ENCODE measurements at regions not wholly inside any gene's neighbourhood (a gene's known extent, or its start where the extent isn't known, plus 50 kb on each side); places are given as distances from the start of the nearest gene placed in this dataset.
A peak's percentile ranks its signal among the peaks of the same experiment; 100 is the strongest.
"Not testable (repeated sequence)": the region's sequence is repeated elsewhere in the genome, so short reads cannot be mapped to it uniquely, and the experiment has no call there.

DNA sequence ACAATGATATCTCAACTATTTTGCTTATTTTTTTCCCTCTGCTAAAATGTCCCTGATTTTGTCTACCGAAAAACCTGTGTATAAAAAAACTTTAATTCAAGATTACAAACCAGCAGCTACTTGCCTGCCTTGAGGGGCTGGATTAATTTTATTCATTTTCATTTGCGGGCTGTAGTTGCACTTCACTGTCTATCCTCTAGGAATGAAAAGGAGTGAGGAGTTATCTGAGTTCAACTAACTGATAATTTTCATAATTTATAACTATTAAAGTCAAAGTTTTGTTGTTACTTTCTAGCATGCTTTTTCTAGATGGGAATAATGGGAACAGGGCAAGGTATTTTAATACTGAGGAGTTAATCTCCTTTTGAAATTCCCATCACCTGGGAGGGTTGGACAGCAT, 50.3 kb upstream of the AGTPBP1 start:
- intact Hi-C loops (cut with DNase I); ATAC-seq: not testable (repeated sequence)

DNA sequence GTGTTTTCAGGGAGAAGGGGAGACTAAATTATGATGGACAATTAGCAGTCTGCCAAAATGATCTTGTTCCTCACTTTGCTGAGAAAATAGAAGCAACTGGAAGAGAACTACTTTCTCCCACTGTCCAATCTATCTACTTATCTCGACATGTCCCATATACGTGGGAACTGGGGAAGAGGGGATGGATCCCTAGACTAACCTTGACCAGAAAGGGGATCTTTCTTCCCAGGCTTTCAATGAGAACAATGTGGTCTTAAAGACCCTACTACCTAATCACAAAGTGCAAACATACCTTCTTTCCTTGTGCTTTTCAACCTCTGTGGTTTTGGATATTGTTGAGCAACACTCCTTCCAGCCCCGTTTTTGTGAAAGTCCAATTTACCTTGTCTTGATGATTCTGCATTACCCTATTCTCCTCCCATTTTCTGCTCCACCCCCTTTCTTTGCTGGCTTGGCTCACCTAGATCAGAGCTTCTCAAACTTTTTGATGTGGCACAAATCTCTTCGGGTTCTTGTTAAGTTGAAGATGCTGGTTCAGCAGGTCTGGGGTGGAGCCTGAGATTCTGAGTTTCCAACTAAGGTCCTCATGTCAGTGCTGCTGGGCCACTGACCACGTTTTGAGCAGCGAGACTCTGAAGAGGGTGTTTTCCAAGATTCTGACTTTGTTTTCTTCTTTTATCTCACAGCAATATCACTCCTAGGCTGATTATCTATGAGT, 61.4 kb upstream of the AGTPBP1 start:
- ATAC-seq; DNase-seq; intact Hi-C loops (cut with DNase I): not testable (repeated sequence)

More for the DNA sequence above, 50.3 kb upstream of the AGTPBP1 start:
- DNase-seq, result not testable (repeated sequence)

DNA sequence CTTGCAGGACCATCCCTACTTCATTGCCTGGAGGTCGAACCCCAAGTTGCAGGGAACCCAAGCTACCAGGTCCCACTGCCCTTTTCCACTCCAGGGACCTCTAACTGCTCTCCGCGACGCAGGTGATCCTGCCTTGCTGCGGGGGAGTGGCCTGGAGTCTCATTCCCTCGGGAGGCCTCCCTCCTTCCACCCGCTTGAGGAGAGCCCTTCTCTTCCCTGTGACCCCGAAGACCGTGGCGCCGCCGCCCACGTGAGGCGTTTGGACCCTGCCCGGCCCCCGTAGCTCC, 63.0 kb upstream of the AGTPBP1 start:
- intact Hi-C loops (cut with DNase I); DNase-seq; ATAC-seq: not testable (repeated sequence)

DNA sequence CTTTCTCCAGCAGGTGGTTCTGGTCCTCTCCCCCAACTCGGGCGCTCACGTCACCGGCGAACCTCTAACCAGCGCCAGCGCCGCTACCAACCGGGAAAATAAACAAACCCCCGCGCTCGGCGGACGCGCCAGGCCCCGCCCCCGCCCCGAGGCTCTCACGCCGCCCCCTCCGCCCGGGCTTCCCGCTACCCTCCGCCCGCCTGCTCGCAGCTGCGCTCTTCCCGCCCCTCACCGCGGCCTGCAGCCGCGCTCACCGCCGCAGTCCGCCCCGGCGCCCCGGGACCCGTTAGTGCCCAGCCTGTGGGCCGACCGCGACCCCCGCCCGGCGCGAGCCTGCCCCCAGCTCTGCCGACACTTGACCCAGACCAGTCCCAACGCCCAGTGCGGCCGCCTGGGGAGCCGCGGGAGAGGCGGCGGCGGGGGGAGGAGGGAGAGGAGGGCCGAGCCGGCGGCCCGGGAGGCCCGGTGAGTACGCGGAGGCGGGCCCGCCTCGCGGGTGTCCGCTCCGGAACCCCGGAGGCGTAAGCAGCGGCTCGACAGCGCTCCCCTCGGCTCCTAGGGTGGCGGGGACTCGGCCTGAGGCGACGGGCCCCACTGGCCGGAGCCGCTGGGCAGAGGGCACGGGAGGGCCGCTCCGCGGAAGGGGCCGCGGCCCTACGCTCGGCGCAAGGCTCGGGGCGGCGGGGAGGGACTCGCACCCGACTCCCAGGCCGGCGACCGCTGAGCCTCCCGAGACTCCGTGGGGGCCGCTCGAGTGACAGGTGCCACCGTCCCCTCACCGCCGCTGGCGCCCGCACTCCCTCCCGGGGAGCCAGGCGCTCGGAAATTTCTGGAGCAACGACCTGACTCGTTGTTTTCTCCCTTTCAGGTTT, 63.6 kb upstream of the AGTPBP1 start:
- ATAC-seq, result peak; percentile 93 to 97

DNA sequence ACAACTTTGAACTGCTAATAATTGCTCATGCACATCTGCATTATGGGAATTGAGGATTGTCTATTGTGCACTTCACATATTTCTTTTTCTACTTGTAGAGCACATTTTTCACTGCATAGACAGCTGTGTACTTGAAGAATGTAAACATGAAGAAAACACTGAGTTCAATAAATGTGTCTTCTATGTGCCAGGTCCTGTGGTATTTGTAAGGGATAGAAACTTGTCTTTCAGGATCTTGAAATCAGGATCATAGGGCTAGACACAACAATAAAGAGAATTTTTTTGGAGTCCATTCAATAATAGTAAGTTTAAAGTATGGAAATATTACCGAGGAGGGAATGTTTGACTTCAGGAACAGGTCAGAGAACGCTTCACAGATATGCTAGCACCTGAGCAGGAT, 66.6 kb upstream of the AGTPBP1 start:
- ATAC-seq; DNase-seq; intact Hi-C loops (cut with DNase I): not testable (repeated sequence)

More for the DNA sequence above, 63.6 kb upstream of the AGTPBP1 start:
- peak; percentile 86 for DNase-seq
- intact Hi-C loops (cut with DNase I), result not testable (repeated sequence)

DNA sequence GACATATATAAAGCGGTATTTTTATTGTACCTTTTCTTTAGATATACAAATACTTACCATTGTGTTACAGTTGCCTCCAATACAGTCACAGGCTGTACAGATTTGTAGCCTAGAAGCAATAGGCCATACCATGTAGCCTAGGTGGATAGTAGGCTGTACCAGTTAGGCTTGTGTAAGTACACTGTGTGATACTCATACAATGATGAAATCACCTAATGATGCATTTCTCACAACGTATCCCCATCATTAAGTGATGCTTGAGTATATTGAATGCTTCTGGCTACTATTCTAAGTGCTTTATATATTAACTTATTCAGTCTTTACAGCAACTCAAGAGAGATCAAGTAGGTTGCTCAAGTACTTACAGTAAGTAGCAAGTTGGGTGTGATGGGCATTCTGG, 71.6 kb upstream of the AGTPBP1 start:
- ATAC-seq; DNase-seq; intact Hi-C loops (cut with DNase I): not testable (repeated sequence)

DNA sequence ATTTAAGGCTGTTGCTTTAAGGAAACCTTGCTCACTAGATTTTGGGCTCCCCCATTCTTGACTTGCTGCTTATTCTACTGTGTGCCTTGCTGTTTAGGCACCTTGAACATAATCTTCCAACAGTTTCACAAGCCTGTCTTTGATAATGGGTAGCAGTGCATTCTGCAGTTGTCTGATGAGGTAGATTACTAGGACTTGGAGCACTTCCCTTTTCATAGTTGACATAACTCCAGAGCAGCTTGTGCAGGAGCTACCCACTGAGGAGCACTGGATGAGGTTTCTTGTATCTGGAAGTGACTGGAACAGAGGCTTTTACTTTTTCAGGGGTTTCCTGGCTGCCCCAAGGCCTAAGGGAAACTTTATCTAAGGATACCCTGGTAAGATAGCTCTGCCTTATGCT, 73.0 kb upstream of the AGTPBP1 start:
- ATAC-seq; intact Hi-C loops (cut with DNase I); DNase-seq: not testable (repeated sequence)

DNA sequence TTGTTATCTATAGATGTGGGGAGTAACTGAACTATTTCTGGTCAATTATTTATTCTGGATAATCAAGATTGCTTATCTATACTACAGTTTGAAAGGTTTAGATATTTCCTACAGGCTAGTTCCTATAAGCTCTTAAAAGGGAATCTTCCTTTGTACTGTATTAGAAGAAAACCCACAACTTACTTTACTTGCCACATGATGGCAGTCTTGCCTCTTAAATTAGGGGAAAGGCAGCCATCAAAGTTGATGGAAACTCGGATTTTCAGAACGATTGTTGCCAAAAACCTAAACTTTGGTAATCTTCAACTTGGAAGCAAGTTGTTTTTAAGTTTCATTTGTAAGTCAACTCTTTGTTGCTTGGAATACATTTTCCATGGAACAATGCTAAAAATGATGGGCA, 77.2 kb upstream of the AGTPBP1 start:
- intact Hi-C loops (cut with DNase I); DNase-seq: not testable (repeated sequence)
- peak; percentile 38 to 65 for ATAC-seq

DNA sequence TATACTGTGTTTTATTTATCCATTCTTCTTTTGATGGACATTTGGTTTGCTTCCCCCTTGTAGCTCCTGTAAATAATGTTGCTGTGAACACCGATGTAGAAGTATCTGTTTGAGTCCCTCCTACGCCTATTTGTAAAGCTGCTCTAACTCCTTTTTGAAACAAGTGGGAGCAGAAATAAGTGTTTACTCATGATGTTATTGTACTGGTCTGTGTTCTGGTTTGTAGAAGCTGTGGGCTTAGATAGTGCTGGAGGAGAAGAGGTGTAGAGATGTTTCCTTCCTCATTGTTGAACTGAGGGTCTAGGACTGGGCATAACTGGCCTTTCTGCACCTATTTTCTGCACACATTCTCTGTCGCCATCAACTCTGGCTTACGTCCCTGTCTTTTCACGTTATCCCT, 78.8 kb upstream of the AGTPBP1 start:
- ATAC-seq, result peak in 1 of 2 donors; percentile 58
- DNase-seq; intact Hi-C loops (cut with DNase I): not testable (repeated sequence)

DNA sequence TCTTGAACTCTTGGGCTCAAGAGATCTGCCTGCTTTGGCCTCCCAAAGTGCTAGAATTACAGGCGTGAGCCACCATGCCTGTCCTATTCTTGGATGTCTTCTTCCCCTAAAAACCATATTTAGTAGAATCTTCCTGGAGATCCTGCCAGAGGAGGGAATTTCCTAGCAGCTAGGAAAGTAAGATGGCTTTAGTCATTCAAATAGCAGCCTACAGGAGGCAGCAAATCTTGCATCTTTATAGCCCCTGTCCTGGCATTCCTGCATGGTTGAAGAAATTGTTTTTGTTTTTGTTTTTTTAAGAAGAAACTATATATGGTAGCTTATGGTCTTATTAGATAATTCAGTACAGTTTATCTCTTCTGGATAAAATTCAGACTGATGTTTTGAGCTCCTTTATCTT, 83.2 kb upstream of the AGTPBP1 start:
- DNase-seq; ATAC-seq; intact Hi-C loops (cut with DNase I): not testable (repeated sequence)

DNA sequence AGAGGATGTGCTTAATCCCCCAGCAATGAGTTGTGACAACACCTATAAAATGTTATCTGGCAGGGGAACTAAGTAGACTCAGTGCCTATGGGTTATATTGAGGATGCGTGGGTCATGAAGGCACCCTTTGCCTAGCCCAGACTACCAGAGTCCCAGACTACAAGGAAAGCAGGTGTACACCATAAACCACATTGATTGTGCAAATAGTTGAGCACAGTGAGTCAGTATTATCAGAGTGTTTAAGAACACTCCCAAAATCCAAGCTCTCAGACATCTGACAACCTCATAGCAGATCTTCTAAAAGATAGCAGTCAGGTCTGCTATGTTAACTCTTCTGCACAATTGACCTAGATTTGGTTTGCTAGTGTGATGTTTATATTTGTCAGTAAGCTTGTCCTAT, 92.8 kb upstream of the AGTPBP1 start:
- DNase-seq; intact Hi-C loops (cut with DNase I): not testable (repeated sequence)

DNA sequence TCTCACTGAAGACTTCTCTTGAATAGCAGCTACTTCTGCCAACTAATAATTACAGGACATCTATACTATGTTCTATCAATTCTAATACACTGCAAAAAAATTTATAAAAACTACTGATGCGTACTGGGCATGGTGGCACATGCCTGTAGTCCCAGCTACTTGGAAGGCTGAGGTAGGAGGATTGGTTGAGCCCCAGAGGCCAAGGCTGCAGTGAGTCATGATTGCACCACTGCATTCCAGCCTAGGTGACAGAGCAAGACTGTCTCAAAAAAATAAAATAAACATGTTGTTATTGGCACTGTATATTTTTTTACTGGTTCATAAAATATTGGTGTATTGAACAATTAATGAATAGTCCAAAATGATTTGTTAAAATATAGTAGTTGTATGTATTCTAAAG, 97.0 kb upstream of the NAA35 start:
- ATAC-seq; intact Hi-C loops (cut with DNase I); DNase-seq: not testable (repeated sequence)

More for the DNA sequence above, 92.8 kb upstream of the AGTPBP1 start:
- not testable (repeated sequence) for ATAC-seq

DNA sequence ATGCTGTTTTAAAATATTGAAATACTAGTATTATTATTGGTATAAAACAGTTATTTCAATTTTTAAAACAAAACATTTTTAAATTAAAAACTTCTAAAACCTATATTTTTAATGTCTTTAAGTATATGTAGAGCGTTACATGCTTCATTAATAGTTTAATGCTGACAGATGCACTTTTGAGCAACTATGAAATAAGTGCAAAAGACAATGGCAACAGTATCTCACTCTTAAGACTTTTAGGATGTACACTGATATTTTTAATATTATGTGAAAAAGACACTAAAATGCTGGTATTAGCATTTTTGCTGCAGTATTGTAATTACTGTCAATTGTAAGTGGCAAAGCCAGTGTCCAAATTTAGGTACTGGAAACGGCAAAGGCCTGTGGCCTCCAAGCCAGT, 93.2 kb upstream of the NAA35 start:
- DNase-seq; ATAC-seq; intact Hi-C loops (cut with DNase I): not testable (repeated sequence)

DNA sequence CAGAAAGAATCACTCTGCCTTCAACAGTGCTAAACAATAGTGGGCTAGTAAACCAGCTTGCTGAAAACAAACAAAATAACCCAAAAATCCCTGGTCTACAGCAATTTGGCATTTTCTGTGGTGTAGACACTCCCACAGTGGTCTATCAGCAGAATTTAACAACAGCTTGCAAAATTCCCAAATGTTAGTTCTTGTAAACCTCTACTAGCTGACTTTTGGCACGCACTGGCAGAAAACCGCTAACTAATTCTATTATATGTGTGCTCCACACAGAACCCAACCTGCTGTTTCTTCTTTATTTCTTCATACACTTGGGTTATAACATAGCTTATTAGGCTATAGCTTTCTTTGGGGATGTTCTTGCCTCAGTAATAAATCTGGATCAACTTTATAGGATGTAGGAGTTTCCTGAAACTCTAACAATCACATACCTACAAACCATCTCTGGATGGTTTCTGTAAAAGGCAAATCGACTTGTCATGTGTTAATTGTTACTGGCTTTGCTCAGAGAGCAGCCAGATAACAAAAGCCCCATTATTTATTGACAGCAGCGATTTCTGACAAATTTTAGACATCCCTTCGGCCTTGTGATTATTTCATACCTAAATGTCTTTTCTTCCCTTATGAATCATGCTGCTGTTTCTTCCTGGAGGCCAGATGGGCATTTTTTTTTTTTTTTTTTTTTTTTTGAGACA, 82.7 kb upstream of the NAA35 start:
- intact Hi-C loops (cut with DNase I), result no loop called here
- ATAC-seq (no peak), DNase-seq (no peak)

DNA sequence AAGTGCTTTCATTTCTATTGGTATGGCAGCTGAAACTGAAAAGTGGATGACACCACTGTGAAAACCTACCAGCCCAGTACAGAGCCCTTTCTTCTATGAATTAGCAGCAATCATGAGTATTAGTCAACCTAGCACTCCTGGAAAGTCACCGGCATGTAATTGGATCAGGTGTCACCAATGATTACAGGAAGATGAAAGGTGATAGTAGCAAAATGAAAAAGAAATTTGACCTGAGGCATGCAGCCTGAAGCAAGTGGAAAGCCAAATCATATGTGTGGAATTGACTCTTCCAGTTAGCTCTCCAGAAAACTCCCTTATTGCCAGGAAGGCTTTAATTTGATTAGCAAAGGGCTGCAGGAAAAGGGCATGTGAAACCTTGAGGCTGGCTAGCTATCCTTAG, 81.2 kb upstream of the NAA35 start:
- ATAC-seq (no peak), DNase-seq (no peak)
- intact Hi-C loops (cut with DNase I), result no loop called here

DNA sequence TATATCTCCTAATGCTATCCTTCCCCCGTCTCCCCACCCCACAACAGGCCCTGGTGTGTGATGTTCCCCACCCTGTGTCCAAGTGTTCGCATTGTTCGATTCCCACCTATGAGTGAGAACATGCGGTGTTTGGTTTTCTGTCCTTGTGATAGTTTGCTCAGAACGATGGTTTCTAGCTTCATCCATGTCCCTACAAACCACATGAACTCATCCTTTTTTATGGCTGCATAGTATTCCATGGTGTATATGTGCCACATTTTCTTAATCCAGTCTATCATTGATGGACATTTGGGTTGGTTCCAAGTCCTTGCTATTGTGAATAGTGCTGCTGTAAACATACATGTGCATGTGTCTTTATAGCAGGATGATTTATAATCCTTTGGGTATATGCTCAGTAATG, 79.1 kb upstream of the NAA35 start:
- DNase-seq; intact Hi-C loops (cut with DNase I); ATAC-seq: not testable (repeated sequence)

DNA sequence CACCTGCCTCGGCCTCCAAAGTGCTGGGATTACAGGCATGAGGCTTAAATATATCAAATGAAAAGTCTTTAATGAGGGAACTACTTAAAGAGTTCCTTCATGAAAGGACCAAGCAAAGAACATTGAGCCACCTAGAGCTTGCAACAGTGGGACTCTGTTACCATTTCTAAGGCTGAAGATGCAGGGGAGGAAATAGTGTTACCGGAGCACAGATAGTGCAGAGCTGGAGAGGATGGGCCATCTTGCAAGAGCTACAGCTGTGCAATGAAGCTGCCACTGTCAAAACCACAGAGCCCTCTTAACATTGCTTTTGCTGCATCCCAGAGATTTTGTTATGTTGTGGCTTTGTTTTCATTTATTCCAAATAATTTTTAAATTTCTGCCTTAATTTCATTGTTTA, 77.1 kb upstream of the NAA35 start:
- ATAC-seq, result no peak

DNA sequence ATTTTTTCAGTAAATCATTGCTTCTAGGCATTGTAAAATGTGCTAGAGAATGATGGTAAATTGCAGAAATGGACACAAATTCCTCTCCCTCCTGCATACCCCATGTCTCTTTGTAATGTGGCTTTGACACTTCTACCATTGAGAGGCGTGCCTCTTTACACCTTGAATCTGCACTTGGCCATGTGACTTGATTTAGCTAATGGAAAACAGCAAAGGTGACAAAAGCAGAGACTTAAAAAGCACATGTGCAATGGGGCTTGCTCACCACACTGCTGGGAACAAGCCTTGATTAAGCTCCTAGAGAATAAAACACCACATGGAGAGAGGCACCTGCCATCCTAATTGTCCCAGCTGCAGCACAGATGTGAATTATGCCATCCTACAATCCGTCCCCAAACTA, 69.9 kb upstream of the NAA35 start:
- ATAC-seq (no peak), DNase-seq (no peak)
- intact Hi-C loops (cut with DNase I), result no loop called here

More for the DNA sequence above, 77.1 kb upstream of the NAA35 start:
- intact Hi-C loops (cut with DNase I), result no loop called here
- DNase-seq, result no peak

DNA sequence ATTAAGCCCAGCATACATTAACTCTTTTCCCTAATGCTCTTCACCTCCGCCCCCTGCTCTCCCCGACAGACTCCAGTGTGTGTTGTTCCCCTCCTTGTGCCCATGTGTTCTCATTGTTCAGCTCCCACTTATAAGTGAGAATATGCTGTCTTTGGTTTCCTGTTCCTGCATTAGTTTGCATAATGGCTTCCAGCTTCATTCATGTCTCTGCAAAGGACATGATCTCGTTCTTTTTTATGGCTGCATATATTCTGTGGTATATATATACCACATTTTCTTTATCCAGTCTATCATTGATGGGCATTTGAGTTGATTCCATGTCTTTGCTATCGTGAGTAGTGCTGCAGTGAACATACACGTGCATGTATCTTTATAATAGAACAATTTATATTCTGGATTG, 69.3 kb upstream of the NAA35 start:
- intact Hi-C loops (cut with DNase I); ATAC-seq; DNase-seq: not testable (repeated sequence)

DNA sequence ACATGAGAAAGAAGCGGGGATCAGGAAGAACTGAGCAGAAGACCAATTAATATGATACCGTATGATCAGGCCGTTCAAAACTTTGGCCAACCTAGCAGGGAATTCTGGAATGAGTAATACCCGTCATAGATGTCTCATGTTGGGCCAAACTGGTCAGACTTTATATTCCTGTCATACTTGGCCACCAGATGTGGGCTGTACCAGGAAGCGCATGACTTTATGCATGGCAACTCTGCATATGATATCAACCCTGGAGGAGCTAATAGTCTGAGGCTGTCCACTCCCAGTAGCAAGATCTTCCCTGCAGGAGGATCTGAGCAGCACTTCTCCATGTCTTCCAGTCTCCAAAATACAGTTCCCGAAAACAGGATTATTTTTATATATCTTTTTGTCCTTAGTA, 68.5 kb upstream of the NAA35 start:
- DNase-seq, result no peak
- intact Hi-C loops (cut with DNase I), result no loop called here
- ATAC-seq, result no peak
